ENCODE measurements at regions not wholly inside any gene's neighbourhood (a gene's known extent, or its start where the extent isn't known, plus 50 kb on each side); places are given as distances from the start of the nearest gene placed in this dataset.
A peak's percentile ranks its signal among the peaks of the same experiment; 100 is the strongest.

- TF ChIP-seq CTCF (IDR thresholded peaks at IDR 0.05; ENCODE audit: low read depth, low read length, missing input control): no peak
- no peak for TF ChIP-seq RXRA (IDR thresholded peaks at IDR 0.05)
- no peak for TF ChIP-seq HNF4G (IDR thresholded peaks at IDR 0.05)
- no peak for TF ChIP-seq ATF3 (IDR thresholded peaks at IDR 0.05)
Measured at GRCh38 chr13:111927181-111927540, 139.8 kb upstream of the SOX1 start (continued).

- WGBS: 80% methylated on average over 8 of the region's 8 CpGs
- no peak for DNase-seq (ENCODE audit: low spot score)
- H3K27ac ChIP-seq (ENCODE audit: low read depth in 1 of 2, low read length in 2 of 2): no peak overlapping the region
Measured at GRCh38 chr13:111929036-111929616, 137.8 kb upstream of the SOX1 start.

GRCh38 chr13:111936267-111936925, 130.6 kb upstream of the SOX1 start:
- TF ChIP-seq ATF3 (IDR thresholded peaks at IDR 0.05) (no peak), HNF4G (IDR thresholded peaks at IDR 0.05) (no peak), FOXA1 (IDR thresholded peaks at IDR 0.05) (no peak), JUND (IDR thresholded peaks at IDR 0.05) (no peak)
- H3K36me3 ChIP-seq (ENCODE audit: control insufficient read depth in 4 of 4, insufficient read depth in 3 of 4, low read depth in 1 of 4, low read length in 3 of 4): no peaks in the 10 kb centered on the region

More at GRCh38 chr13:111929036-111929616, 137.8 kb upstream of the SOX1 start:
- no peak overlapping the region for H3K4me3 ChIP-seq (ENCODE audit: low read depth in 1 of 3, low read length in 3 of 3)
- H3K36me3 ChIP-seq (ENCODE audit: control insufficient read depth in 4 of 4, insufficient read depth in 3 of 4, low read depth in 1 of 4, low read length in 3 of 4): no peaks in the 10 kb centered on the region
- no peaks in the 10 kb centered on the region for H3K27me3 ChIP-seq (ENCODE audit: control insufficient read depth in 4 of 4, insufficient read depth in 4 of 4, low read length in 3 of 4)
- TF ChIP-seq FOXA1 (IDR thresholded peaks at IDR 0.05): no peak
- peaks cover 0 to 6% (median 3%) of the 10 kb centered on the region in 4 donors for H3K9me3 ChIP-seq (ENCODE audit: control insufficient read depth in 4 of 4, low read length in 3 of 4)
- no peaks in the 10 kb centered on the region for H3K4me1 ChIP-seq (ENCODE audit: control insufficient read depth in 4 of 4, insufficient read depth in 4 of 4, low read length in 3 of 4)
- H3K9ac ChIP-seq (ENCODE audit: low read depth in 1 of 2, low read length in 2 of 2): no peak overlapping the region

GRCh38 chr13:111937777-111938311, 129.1 kb upstream of the SOX1 start:
- Histone ChIP-seq H3K9me3 (ENCODE audit: control insufficient read depth in 4 of 4, low read length in 3 of 4) (peaks cover 2 to 5% (median 3%) of the 10 kb centered on the region in 4 donors), H3K27me3 (ENCODE audit: control insufficient read depth in 4 of 4, insufficient read depth in 4 of 4, low read length in 3 of 4) (peaks cover 0 to 9% (median 6%) of the 10 kb centered on the region in 4 donors), H3K4me1 (ENCODE audit: control insufficient read depth in 4 of 4, insufficient read depth in 4 of 4, low read length in 3 of 4) (no peaks in the 10 kb centered on the region), H3K27ac (ENCODE audit: low read depth in 1 of 2, low read length in 2 of 2) (no peak overlapping the region), H3K4me3 (ENCODE audit: low read depth in 1 of 3, low read length in 3 of 3) (no peak overlapping the region), H3K36me3 (ENCODE audit: control insufficient read depth in 4 of 4, insufficient read depth in 3 of 4, low read depth in 1 of 4, low read length in 3 of 4) (no peaks in the 10 kb centered on the region), H3K9ac (ENCODE audit: low read depth in 1 of 2, low read length in 2 of 2) (no peak overlapping the region)
- no peak for TF ChIP-seq FOXA1 (IDR thresholded peaks at IDR 0.05)
- 72% methylated on average over 9 of the region's 9 CpGs for WGBS
- DNase-seq (ENCODE audit: low spot score): peak; percentile 17

More at GRCh38 chr13:111936267-111936925, 130.6 kb upstream of the SOX1 start:
- peaks cover 0 to 9% (median 5%) of the 10 kb centered on the region in 4 donors for H3K27me3 ChIP-seq (ENCODE audit: control insufficient read depth in 4 of 4, insufficient read depth in 4 of 4, low read length in 3 of 4)
- no peak for DNase-seq (ENCODE audit: low spot score)
- WGBS: 80% methylated on average over 3 of the region's 3 CpGs
- no peak overlapping the region for H3K9ac ChIP-seq (ENCODE audit: low read depth in 1 of 2, low read length in 2 of 2)
- no peak overlapping the region for H3K4me3 ChIP-seq (ENCODE audit: low read depth in 1 of 3, low read length in 3 of 3)
- H3K27ac ChIP-seq (ENCODE audit: low read depth in 1 of 2, low read length in 2 of 2): no peak overlapping the region
- peaks cover 2 to 6% (median 3%) of the 10 kb centered on the region in 4 donors for H3K9me3 ChIP-seq (ENCODE audit: control insufficient read depth in 4 of 4, low read length in 3 of 4)
- H3K4me1 ChIP-seq (ENCODE audit: control insufficient read depth in 4 of 4, insufficient read depth in 4 of 4, low read length in 3 of 4): no peaks in the 10 kb centered on the region

Data from liver (tissue), 8 donors.